Ectodermal cell (in vitro differentiated cells): ENCODE measurements at regions not wholly inside any gene's neighbourhood (a gene's known extent, or its start where the extent isn't known, plus 50 kb on each side); places are given as distances from the start of the nearest gene placed in this dataset.
"Not testable (repeated sequence)": the region's sequence is repeated elsewhere in the genome, so short reads cannot be mapped to it uniquely, and the experiment has no call there.

Experiments
- H3K27ac ChIP-seq: 2 replicates; pipeline ENCODE4 v1.7.0; 2013; ENCODE audit warnings: mild to moderate bottlenecking, low read depth, low read length; ENCODE audit not compliant: insufficient read depth, poor library complexity, severe bottlenecking
- H3K27me3 ChIP-seq: 2 replicates; pipeline ENCODE4 v1.7.0; 2013; ENCODE audit warnings: mild to moderate bottlenecking, low read length; ENCODE audit not compliant: insufficient read depth, control insufficient read depth, poor library complexity, severe bottlenecking
- H3K36me3 ChIP-seq: one replicate; pipeline ENCODE4 v1.7.0; 2013; ENCODE audit warnings: low read length; ENCODE audit not compliant: control insufficient read depth, insufficient read depth
- H3K4me1 ChIP-seq: one replicate; pipeline ENCODE4 v1.7.0; 2013; ENCODE audit warnings: low read length; ENCODE audit not compliant: control insufficient read depth, insufficient read depth
- H3K4me3 ChIP-seq: 2 replicates; pipeline ENCODE4 v1.7.0; 2013; ENCODE audit warnings: low read depth, low read length, control low read depth; ENCODE audit not compliant: insufficient read depth
- H3K9me3 ChIP-seq: 2 replicates; pipeline ENCODE4 v1.7.0; 2013; ENCODE audit warnings: mild to moderate bottlenecking, low read length, moderate library complexity; ENCODE audit not compliant: control insufficient read depth
- WGBS, 2 experiments: methylation state at CpG; one replicate each; pipeline ENCODE4 v1.1.7; 2013; ENCODE audit warnings: missing lambda C conversion rate in 2 of 2; 5-methylcytosine and 5-hydroxymethylcytosine counted together

DNA sequence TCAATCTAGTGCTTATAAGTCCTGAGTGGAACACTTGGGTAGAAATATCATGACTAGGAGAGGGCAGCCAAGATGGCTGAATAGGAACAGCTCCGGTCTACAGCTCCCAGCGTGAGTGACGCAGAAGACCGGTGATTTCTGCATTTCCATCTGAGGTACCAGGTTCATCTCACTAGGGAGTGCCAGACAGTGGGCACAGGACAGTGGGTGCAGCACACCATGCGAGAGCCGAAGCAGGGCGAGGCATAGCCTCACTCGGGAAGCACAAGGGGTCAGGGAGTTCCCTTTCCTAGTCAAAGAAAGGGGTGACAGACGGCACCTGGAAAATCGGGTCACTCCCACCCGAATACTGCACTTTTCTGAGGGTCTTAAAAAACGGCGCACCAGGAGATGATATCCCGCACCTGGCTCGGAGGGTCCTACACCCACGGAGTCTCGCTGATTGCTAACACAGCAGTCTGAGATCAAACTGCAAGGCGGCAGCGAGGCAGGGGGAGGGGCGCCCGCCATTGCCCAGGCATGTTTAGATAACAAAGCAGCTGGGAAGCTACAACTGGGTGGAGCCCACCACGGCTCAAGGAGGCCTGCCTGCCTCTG is 302.8 kb downstream of the TFAP2B start:
- not testable (repeated sequence) for H3K9me3 ChIP-seq, H3K36me3 ChIP-seq, H3K4me3 ChIP-seq, H3K27ac ChIP-seq, H3K27me3 ChIP-seq
- 91 to 93% methylated on average over 22 of the region's 22 CpGs for WGBS, 2 experiments
- peaks cover 10% of the 10 kb centered on the region for H3K4me1 ChIP-seq

DNA sequence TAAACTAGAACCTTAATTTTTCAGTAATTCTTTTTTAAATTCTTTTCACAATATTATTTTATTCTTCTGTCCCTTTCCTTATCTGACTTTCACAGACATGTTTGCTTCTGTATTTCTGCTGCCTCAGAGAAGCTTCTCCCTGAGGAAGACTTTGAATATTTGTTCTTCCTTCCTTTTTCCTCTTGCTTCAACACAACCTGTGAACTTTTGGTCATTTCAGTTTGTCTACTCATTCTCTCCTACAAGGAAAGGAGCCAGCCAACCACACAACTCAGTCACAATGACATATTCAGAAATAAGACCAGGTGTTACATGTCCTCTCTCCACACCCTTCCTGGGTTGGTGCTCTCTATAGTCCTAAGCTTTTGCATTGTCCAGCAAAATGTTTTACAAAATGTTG is 310.4 kb downstream of the TFAP2B start:
- Histone ChIP-seq H3K36me3 (no peaks in the 10 kb centered on the region), H3K27me3 (no peaks in the 10 kb centered on the region), H3K9me3 (no peaks in the 10 kb centered on the region), H3K4me3 (no peak overlapping the region), H3K27ac (no peak overlapping the region), H3K4me1 (no peaks in the 10 kb centered on the region)

DNA sequence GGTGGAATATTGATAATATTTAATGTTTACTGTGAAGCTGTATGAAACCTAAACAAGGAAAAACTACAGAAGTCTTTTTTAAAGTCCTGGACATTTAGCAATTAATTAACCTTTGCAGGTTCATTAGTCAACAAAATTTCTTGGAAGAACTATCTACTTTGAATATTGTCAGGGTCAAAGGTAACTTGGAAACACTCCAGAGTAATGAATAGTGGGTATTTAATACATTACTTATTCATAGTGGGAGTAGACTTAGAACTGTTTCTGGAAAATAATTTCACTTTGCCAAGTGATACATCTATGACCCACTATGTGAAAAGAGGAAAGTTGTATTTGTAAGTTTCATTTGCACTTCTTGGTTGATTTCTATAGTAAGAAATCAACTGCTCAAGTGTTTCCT is 319.1 kb downstream of the TFAP2B start:
- Histone ChIP-seq H3K4me3 (no peak overlapping the region), H3K27me3 (no peaks in the 10 kb centered on the region), H3K36me3 (no peaks in the 10 kb centered on the region), H3K9me3 (no peaks in the 10 kb centered on the region), H3K4me1 (no peaks in the 10 kb centered on the region), H3K27ac (no peak overlapping the region)

DNA sequence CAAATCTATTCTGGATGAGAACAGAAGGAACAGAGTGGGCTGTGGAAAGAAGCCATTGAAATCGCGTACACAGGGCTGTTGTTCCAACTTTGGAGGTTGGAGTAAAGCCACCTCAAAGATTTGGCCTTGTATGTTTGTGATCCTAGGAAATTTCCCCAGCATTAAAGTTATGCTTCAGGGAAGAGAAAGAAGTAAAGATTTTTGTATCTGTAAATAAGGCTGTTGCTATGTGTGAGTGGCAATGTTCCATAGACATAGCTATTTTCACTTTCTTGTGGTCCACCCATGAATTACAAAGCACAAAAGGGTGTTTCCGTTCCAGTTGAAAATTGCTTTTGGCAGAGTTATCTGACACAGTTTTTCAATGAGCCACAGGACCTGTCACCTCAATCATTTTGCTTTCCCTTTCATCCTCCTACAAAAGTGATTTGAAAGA is 321.3 kb downstream of the TFAP2B start:
- Histone ChIP-seq H3K4me3 (no peak overlapping the region), H3K9me3 (no peaks in the 10 kb centered on the region), H3K27me3 (no peaks in the 10 kb centered on the region), H3K4me1 (no peaks in the 10 kb centered on the region), H3K27ac (no peak overlapping the region), H3K36me3 (no peaks in the 10 kb centered on the region)
- 95 to 97% methylated on average over 3 of the region's 3 CpGs for WGBS, 2 experiments

DNA sequence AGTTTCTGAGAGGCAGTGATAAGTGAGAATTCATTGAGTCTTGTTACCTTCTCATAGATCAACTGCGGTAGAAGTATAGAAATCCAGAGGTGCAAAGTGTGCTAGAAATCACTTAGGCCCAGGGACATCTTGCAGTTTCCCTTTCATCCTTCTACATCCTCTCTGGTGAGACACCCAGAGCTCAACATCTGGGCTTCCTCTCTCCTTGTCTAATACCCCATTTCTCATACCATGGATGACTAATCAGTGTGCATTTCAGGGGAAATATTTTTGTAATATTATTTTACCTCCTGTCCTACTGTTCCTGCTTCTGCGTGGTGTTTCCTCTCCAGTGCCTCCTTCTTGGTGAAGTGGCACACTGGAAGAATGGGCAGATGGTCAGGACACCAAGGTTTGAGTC is 322.4 kb downstream of the TFAP2B start:
- Histone ChIP-seq H3K9me3 (no peaks in the 10 kb centered on the region), H3K4me1 (no peaks in the 10 kb centered on the region), H3K36me3 (no peaks in the 10 kb centered on the region), H3K27ac (no peak overlapping the region), H3K27me3 (no peaks in the 10 kb centered on the region), H3K4me3 (no peak overlapping the region)
- 93 to 100% methylated on average over 2 of the region's 2 CpGs for WGBS, 2 experiments

DNA sequence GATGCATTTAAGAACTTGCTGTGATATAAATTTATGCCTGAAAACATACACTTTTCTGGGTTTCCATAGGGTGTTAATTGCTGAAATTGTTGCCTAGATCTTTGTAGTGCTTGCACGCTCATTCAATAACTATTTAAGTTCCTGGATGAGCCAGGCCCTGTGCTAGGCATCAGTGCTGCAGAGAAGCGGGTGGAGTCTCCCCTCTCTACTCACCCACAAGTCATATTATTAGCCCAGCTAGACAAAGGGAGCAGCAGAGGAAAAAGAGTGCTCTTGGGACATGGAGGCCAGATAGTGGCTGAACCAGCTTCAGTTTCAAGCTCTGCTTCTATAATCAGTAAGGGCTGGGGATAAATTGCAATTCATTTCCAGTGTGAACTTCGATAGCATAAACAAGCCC is 329.1 kb downstream of the TFAP2B start:
- Histone ChIP-seq H3K4me3 (no peak overlapping the region), H3K27me3 (no peaks in the 10 kb centered on the region), H3K27ac (no peak overlapping the region), H3K36me3 (no peaks in the 10 kb centered on the region), H3K4me1 (peaks cover 3% of the 10 kb centered on the region), H3K9me3 (no peaks in the 10 kb centered on the region)
- 91 to 100% methylated on average over 3 of the region's 3 CpGs for WGBS, 2 experiments

DNA sequence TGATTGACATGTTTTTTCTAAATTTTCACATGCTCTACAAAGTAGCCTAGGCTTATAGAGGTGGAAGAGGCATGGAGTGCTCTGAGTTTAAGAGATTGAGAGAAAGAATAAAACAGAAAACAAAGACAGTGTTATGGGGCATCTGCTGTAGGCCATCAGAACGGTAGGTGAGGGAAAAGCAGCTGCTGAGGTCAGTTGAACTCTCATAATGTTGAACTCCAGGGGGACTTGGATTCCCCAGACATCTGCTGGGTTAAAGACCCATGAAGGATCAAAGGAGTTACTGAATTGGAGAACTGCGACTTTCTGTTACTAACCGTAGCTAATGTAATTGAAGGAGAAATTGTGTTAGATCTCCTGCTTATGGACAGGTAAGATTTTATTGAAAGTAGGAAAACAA is 333.9 kb downstream of the TFAP2B start:
- Histone ChIP-seq H3K27me3 (no peaks in the 10 kb centered on the region), H3K27ac (no peak overlapping the region), H3K9me3 (no peaks in the 10 kb centered on the region), H3K4me3 (no peak overlapping the region), H3K36me3 (no peaks in the 10 kb centered on the region), H3K4me1 (peaks cover 6% of the 10 kb centered on the region)
- 67 to 70% methylated on average over 3 of the region's 3 CpGs for WGBS, 2 experiments

DNA sequence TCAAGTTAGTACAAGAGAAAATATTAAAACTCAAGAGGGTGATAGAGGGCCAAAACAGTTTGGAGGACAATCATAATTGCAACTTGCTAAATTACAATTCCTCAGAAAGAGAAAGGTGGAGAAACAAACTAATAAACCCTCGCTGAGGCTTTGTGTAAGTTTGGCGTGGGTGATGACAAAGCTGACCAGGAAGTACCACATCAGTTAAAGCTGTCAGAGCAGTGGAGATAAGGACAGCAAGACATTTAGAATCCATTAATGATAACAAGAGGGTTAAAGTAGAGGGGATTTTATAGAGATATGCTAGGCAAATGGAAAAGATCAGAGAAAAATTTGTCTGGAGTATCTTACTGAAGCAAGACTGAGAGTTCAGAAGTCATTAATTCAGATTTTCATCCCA is 334.4 kb downstream of the TFAP2B start:
- 88 to 89% methylated on average over 2 of the region's 2 CpGs for WGBS, 2 experiments

DNA sequence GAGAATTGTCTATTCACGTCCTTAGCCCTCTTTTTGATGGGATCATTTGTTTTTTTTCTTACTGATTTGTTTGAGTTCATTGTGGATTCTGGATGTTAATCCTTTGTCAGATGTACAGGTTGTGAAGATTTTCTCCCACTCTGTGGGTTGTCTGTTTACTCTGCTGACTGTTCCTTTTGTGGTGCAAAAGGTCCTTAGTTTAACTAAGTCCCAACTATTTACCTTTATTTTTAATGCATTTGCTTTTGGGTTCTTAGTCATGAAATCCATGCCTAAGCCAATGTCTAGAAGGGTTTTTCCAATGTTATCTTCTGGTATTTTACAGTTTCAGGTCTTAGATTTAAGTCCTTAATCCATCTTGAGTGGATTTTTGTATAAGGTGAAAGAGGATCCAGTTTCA is 336.3 kb downstream of the TFAP2B start:
- H3K9me3 ChIP-seq, H3K27ac ChIP-seq, H3K27me3 ChIP-seq, H3K4me1 ChIP-seq, H3K4me3 ChIP-seq, H3K36me3 ChIP-seq: not testable (repeated sequence)
- 67 to 71% methylated on average over 1 of the region's 1 CpG for WGBS, 2 experiments

More for the DNA sequence above, 334.4 kb downstream of the TFAP2B start:
- Histone ChIP-seq H3K9me3 (no peaks in the 10 kb centered on the region), H3K27ac (no peak overlapping the region), H3K27me3 (no peaks in the 10 kb centered on the region), H3K4me1 (peaks cover 6% of the 10 kb centered on the region), H3K36me3 (no peaks in the 10 kb centered on the region), H3K4me3 (no peak overlapping the region)

DNA sequence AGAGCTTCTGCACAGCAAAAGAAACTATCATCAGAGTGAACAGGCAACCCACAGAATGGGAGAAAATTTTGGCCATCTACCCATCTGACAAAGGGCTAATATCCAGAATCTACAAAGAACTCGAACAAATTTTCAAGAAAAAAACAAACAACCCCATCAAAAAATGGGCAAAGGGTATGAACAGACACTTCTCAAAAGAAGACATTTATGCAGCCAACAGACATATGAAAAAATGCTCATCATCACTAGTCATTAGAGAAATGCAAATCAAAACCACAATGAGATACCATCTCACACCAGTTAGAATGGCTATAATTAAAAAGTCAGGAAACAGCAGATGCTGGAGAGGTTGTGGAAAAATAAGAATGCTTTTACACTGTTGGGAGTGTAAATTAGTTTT is 340.6 kb downstream of the TFAP2B start:
- not testable (repeated sequence) for H3K36me3 ChIP-seq, H3K9me3 ChIP-seq, H3K4me1 ChIP-seq, H3K27me3 ChIP-seq, H3K4me3 ChIP-seq, H3K27ac ChIP-seq
- WGBS, 2 experiments = 100% methylated on average over 1 of the region's 1 CpG; no CpG with 5 or more reads in 1 of the 2 experiments

DNA sequence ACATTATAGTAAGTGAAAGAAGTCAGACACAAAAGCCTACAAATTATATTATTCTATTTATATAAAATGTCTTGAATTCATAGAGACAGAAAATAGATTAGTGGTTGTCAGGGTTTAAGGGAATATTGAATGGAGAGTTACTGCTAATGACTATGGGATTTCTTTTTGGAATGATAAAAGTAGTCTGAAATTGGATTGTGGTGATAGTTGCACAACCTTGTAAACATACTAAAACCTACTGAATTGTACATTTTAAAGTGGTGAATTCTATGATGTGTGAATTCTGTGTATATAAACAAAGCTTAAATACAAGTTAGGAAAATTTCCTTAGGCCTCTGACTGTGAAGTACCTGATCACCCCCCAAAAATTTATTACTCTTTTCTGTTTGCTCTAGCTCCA is 343.1 kb downstream of the TFAP2B start:
- Histone ChIP-seq H3K4me1 (no peaks in the 10 kb centered on the region), H3K9me3 (no peaks in the 10 kb centered on the region), H3K4me3 (no peak overlapping the region), H3K27ac (no peak overlapping the region), H3K27me3 (no peaks in the 10 kb centered on the region), H3K36me3 (no peaks in the 10 kb centered on the region)
